Suprapubic skin (tissue), 3 donors: ENCODE measurements at regions not wholly inside any gene's neighbourhood (a gene's known extent, or its start where the extent isn't known, plus 50 kb on each side); places are given as distances from the start of the nearest gene placed in this dataset.

Experiments
- CTCF ChIP-seq, 2 donors: fragments of 200-600 bp in 1 of 2; fragments of 450-650 bp in 1 of 2; sonication (generic) in 1 of 2; IDR thresholded peaks; one replicate each; pipeline ENCODE4 v1.5.1; 2016 to 2019; ENCODE audit warnings: antibody characterized with exemption in 2 of 2, mild to moderate bottlenecking in 1 of 2, moderate library complexity in 1 of 2
- POLR2AphosphoS5 ChIP-seq, 3 donors: sonication (generic); formaldehyde crosslinking; IDR thresholded peaks; one replicate each; pipeline ENCODE4 v1.6.1; 2017; ENCODE audit warnings: antibody characterized with exemption in 3 of 3

- TF ChIP-seq CTCF (IDR thresholded peaks at IDR 0.05), result no peak
- TF ChIP-seq POLR2AphosphoS5 (IDR thresholded peaks at IDR 0.05), result no peak
Observed at GRCh38 chr12:97984974-97985580, 522.5 kb downstream of the RMST start.
